ENCODE measurements at regions not wholly inside any gene's neighbourhood (a gene's known extent, or its start where the extent isn't known, plus 50 kb on each side); places are given as distances from the start of the nearest gene placed in this dataset.

DNA sequence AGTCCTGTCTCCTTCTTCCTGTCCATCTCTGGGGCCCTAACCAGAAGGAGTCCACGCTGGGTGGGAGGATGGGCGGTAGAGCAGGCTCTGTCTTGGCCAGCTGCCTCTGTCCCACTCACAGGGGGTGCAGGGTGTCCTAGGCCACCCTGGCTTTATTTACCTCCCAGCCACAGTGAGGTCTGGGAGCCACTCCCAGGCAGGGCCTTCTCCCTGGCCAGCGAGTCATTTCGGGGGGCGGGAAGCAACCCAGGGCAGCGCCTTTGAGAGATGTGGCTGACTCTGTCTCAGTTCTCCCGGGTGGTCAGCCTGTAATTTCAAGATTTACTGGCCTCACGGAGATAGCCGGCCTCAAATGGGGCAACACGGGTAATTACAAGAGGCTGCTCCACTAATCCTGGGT, 67.4 kb upstream of the PTCH1 start:
- Histone ChIP-seq H3K27ac (ENCODE audit: low read depth in 1 of 2, low read length in 2 of 2) (no peak overlapping the region), H3K36me3 (ENCODE audit: insufficient read depth, low read length) (no peaks in the 10 kb centered on the region), H3K4me3 (ENCODE audit: low read length) (no peak overlapping the region), H3K4me1 (ENCODE audit: insufficient read depth, low read length) (no peaks in the 10 kb centered on the region), H3K27me3 (ENCODE audit: control insufficient read depth in 1 of 2, insufficient read depth in 2 of 2, low read length in 2 of 2) (no peaks in the 10 kb centered on the region), H3K9me3 (ENCODE audit: control insufficient read depth in 1 of 2, insufficient read depth in 1 of 2, low read length in 2 of 2) (no peaks in the 10 kb centered on the region)
- H3K27ac Mint-ChIP-seq, result no peak overlapping the region
- DNase-seq, result no peak
- no peaks in the 10 kb centered on the region for H3K9me3 Mint-ChIP-seq
- H3K27me3 Mint-ChIP-seq, result no peaks in the 10 kb centered on the region
- H3K36me3 Mint-ChIP-seq (ENCODE audit: low read depth), result no peaks in the 10 kb centered on the region
- H3K4me3 Mint-ChIP-seq, result no peak overlapping the region
- no peak for ATAC-seq (ENCODE audit: poor library complexity)
- ChIA-PET CTCF (no interaction called here), POLR2A (no interaction called here)
- TF ChIP-seq, protein P1, sequence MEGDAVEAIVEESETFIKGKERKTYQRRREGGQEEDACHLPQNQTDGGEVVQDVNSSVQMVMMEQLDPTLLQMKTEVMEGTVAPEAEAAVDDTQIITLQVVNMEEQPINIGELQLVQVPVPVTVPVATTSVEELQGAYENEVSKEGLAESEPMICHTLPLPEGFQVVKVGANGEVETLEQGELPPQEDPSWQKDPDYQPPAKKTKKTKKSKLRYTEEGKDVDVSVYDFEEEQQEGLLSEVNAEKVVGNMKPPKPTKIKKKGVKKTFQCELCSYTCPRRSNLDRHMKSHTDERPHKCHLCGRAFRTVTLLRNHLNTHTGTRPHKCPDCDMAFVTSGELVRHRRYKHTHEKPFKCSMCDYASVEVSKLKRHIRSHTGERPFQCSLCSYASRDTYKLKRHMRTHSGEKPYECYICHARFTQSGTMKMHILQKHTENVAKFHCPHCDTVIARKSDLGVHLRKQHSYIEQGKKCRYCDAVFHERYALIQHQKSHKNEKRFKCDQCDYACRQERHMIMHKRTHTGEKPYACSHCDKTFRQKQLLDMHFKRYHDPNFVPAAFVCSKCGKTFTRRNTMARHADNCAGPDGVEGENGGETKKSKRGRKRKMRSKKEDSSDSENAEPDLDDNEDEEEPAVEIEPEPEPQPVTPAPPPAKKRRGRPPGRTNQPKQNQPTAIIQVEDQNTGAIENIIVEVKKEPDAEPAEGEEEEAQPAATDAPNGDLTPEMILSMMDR (IDR thresholded peaks at IDR 0.05), result no peak
- no peaks in the 10 kb centered on the region for H3K4me1 Mint-ChIP-seq (ENCODE audit: low read depth)
- intact Hi-C loops (cut with DNase I, micrococcal nuclease), result no loop called here

DNA sequence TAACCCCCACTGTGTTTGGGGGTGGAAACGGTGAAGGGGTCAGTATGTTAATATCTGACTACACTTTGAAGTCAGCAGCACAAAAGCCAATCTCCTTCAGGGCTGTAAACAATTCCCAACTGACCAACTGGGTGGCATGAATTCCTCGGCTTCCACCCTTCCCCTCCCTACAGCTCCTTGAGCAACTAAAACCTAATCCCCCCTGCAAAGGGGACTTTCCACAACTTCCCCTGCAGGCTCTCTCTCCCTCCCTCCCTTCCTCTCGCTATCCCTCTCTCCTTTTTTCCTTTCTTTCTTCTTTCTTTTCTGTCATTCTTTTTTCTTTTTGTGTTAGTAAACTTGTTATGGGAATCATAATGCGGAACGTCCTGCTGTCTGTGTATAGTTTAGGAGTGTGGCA, 65.1 kb upstream of the PTCH1 start:
- CTCF ChIA-PET, result no interaction called here
- H3K27me3 ChIP-seq (ENCODE audit: control insufficient read depth in 1 of 2, insufficient read depth in 2 of 2, low read length in 2 of 2), result no peaks in the 10 kb centered on the region
- POLR2A ChIA-PET, result no interaction called here
- H3K4me3 ChIP-seq (ENCODE audit: low read length), result no peak overlapping the region
- TF ChIP-seq, protein P1 (IDR thresholded peaks at IDR 0.05), result no peak
- no peak overlapping the region for H3K27ac Mint-ChIP-seq
- ATAC-seq (ENCODE audit: poor library complexity) (no peak), DNase-seq (no peak)
- no peaks in the 10 kb centered on the region for H3K9me3 ChIP-seq (ENCODE audit: control insufficient read depth in 1 of 2, insufficient read depth in 1 of 2, low read length in 2 of 2)
- no peaks in the 10 kb centered on the region for H3K4me1 Mint-ChIP-seq (ENCODE audit: low read depth)
- intact Hi-C loops (cut with DNase I, micrococcal nuclease), result no loop called here
- H3K36me3 Mint-ChIP-seq (ENCODE audit: low read depth), result no peaks in the 10 kb centered on the region
- no peaks in the 10 kb centered on the region for H3K9me3 Mint-ChIP-seq
- no peak overlapping the region for H3K4me3 Mint-ChIP-seq
- no peak overlapping the region for H3K27ac ChIP-seq (ENCODE audit: low read depth in 1 of 2, low read length in 2 of 2)
- peaks cover 6% of the 10 kb centered on the region for H3K27me3 Mint-ChIP-seq
- no peaks in the 10 kb centered on the region for H3K36me3 ChIP-seq (ENCODE audit: insufficient read depth, low read length)
- H3K4me1 ChIP-seq (ENCODE audit: insufficient read depth, low read length), result no peaks in the 10 kb centered on the region

DNA sequence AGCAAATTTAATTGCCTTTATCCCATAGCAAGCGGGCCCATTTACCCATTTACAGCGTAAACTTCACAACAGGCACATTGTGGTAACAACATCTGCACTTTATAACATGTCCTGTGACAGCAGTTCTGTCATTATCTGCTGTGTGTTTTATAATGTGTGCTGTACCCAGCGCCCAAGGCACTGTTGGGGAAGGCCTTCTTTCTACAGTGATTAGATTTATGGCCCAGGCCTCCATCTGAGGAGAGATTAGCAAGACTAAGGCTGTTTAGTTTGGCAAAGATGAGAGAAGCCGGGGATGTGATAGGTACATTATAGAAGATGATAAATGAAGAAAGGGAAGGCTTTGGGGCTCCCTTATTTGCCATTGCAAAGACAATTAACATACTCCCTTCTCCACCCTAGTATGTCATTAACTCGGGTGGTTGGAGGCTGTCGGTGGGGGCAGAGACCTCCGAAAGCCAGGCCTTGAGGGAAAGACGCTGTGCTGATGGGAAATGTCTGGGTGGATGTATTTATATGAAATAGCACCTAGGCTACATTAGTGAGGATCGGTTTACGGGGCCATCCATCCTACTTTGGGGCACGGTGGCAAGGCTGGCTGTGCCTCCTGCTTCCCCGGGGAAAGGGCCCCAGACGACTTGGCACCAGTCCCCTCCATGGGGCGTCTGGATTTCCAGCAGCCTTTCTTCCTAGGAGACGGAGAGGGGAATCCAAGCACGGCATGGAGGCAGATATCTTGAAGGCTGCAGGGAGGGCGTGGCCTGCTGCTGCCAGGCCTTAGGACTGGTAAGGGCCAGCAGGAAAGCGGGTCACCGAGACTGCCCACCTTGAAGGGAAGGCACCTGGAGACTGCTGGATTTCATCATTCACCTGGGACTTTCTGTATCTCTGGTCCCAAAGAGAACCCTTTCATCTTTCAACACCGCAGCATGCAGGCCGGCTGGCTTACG, 64.3 kb upstream of the PTCH1 start:
- no peak for DNase-seq
- no peaks in the 10 kb centered on the region for H3K27me3 ChIP-seq (ENCODE audit: control insufficient read depth in 1 of 2, insufficient read depth in 2 of 2, low read length in 2 of 2)
- intact Hi-C loops (cut with DNase I, micrococcal nuclease), result no loop called here
- H3K4me3 ChIP-seq (ENCODE audit: low read length), result no peak overlapping the region
- no peak overlapping the region for H3K27ac ChIP-seq (ENCODE audit: low read depth in 1 of 2, low read length in 2 of 2)
- H3K4me1 ChIP-seq (ENCODE audit: insufficient read depth, low read length), result no peaks in the 10 kb centered on the region
- H3K9me3 ChIP-seq (ENCODE audit: control insufficient read depth in 1 of 2, insufficient read depth in 1 of 2, low read length in 2 of 2), result no peaks in the 10 kb centered on the region
- TF ChIP-seq, protein P1 (IDR thresholded peaks at IDR 0.05), result no peak
- Mint-ChIP-seq H3K27me3 (peaks cover 7% of the 10 kb centered on the region), H3K36me3 (ENCODE audit: low read depth) (no peaks in the 10 kb centered on the region), H3K9me3 (no peaks in the 10 kb centered on the region), H3K4me3 (no peak overlapping the region), H3K4me1 (ENCODE audit: low read depth) (no peaks in the 10 kb centered on the region), H3K27ac (no peak overlapping the region)
- POLR2A ChIA-PET, result no interaction called here
- no peak for ATAC-seq (ENCODE audit: poor library complexity)
- CTCF ChIA-PET, result no interaction called here
- H3K36me3 ChIP-seq (ENCODE audit: insufficient read depth, low read length), result no peaks in the 10 kb centered on the region
